DOHH2 (cell line): ENCODE measurements at regions not wholly inside any gene's neighbourhood (a gene's known extent, or its start where the extent isn't known, plus 50 kb on each side); places are given as distances from the start of the nearest gene placed in this dataset.

Source experiments
- CTCF ChIP-seq: fragments of 200-600 bp; sonication (generic); IDR thresholded peaks from one replicate; pipeline ENCODE4 v1.5.1; 2014; ENCODE audit warnings: antibody characterized with exemption, mild to moderate bottlenecking, low read depth, low read length; ENCODE audit not compliant: poor library complexity, severe bottlenecking
- EZH2phosphoT487 ChIP-seq: fragments of 200-600 bp; sonication (generic); IDR thresholded peaks from 2 replicates; pipeline ENCODE4 v1.6.1; 2017; ENCODE audit warnings: borderline replicate concordance, mild to moderate bottlenecking, antibody characterized with exemption, low read length, moderate library complexity, mixed read lengths

GRCh38 chr12:127594351-127594970, 672.5 kb upstream of the TMEM132C start:
- TF ChIP-seq CTCF, result no peak
- no peak for TF ChIP-seq EZH2phosphoT487
